ENCODE measurements at regions not wholly inside any gene's neighbourhood (a gene's known extent, or its start where the extent isn't known, plus 50 kb on each side); places are given as distances from the start of the nearest gene placed in this dataset.

DNA sequence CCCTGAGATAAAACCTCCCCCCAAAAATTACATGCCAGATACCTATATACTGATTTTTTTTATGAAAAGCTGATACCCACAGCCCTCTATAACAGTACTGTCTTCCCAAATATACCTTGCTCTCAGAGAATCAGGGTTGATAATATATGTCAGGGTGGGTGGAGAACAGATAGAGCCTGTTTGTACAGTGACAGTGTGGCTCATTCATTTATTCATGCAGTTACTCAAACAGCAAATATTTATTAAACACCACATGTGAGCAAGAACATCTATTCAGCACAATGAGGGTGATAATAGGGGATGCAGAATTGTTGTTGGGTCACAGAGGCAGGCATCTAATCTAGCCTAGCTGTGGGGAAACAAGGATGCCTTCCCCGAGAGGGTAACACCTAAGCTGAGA, 334.2 kb downstream of the MAFB start (continued):
- no peak for TF ChIP-seq ELF4 (CRISPR knock-in tag; IDR thresholded peaks at IDR 0.05; ENCODE audit: low read depth)

GRCh38 chr20:40343390-40343789, 345.6 kb downstream of the MAFB start:
- no peak overlapping the region for H3K27ac Mint-ChIP-seq
- ChIA-PET CTCF (no interaction called here), POLR2A (no interaction called here)
- peaks cover 3% of the 10 kb centered on the region for H3K27me3 Mint-ChIP-seq (ENCODE audit: low read depth)
- peaks cover 24% of the 10 kb centered on the region for H3K36me3 Mint-ChIP-seq
- ATAC-seq (no peak), DNase-seq (ENCODE audit: low spot score) (no peak)
- peaks cover 41% of the 10 kb centered on the region for H3K9me3 Mint-ChIP-seq
- no peak overlapping the region for H3K4me3 Mint-ChIP-seq
- TF ChIP-seq MXD4 (CRISPR knock-in tag; IDR thresholded peaks at IDR 0.05; ENCODE audit: borderline replicate concordance) (no peak), NFATC4 (CRISPR knock-in tag; IDR thresholded peaks at IDR 0.05) (no peak), ZNF232 (CRISPR knock-in tag; IDR thresholded peaks at IDR 0.05) (no peak), ZNF138 (CRISPR knock-in tag; conservative IDR thresholded peaks at IDR 0.05) (no peak), ETV6 (CRISPR knock-in tag; IDR thresholded peaks at IDR 0.05) (no peak)
- no peaks in the 10 kb centered on the region for H3K4me1 Mint-ChIP-seq

- TF ChIP-seq NFYB (CRISPR knock-in tag; conservative IDR thresholded peaks at IDR 0.05; ENCODE audit: low read depth): no peak
- TF ChIP-seq, protein P1, sequence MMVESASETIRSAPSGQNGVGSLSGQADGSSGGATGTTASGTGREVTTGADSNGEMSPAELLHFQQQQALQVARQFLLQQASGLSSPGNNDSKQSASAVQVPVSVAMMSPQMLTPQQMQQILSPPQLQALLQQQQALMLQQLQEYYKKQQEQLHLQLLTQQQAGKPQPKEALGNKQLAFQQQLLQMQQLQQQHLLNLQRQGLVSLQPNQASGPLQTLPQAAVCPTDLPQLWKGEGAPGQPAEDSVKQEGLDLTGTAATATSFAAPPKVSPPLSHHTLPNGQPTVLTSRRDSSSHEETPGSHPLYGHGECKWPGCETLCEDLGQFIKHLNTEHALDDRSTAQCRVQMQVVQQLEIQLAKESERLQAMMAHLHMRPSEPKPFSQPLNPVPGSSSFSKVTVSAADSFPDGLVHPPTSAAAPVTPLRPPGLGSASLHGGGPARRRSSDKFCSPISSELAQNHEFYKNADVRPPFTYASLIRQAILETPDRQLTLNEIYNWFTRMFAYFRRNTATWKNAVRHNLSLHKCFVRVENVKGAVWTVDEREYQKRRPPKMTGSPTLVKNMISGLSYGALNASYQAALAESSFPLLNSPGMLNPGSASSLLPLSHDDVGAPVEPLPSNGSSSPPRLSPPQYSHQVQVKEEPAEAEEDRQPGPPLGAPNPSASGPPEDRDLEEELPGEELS (CRISPR knock-in tag; IDR thresholded peaks at IDR 0.05): no peak
- ChIA-PET CTCF (no interaction called here), POLR2A (no interaction called here)
- Mint-ChIP-seq H3K27ac (no peak overlapping the region), H3K4me3 (no peak overlapping the region), H3K9me3 (peaks cover 35% of the 10 kb centered on the region), H3K27me3 (ENCODE audit: low read depth) (peaks cover 5% of the 10 kb centered on the region), H3K36me3 (peaks cover 24% of the 10 kb centered on the region), H3K4me1 (no peaks in the 10 kb centered on the region)
- no peak for ATAC-seq
- DNase-seq (ENCODE audit: low spot score): no peak
These were observed 347.5 kb downstream of the MAFB start for GRCh38 chr20:40341561-40341960.

DNA sequence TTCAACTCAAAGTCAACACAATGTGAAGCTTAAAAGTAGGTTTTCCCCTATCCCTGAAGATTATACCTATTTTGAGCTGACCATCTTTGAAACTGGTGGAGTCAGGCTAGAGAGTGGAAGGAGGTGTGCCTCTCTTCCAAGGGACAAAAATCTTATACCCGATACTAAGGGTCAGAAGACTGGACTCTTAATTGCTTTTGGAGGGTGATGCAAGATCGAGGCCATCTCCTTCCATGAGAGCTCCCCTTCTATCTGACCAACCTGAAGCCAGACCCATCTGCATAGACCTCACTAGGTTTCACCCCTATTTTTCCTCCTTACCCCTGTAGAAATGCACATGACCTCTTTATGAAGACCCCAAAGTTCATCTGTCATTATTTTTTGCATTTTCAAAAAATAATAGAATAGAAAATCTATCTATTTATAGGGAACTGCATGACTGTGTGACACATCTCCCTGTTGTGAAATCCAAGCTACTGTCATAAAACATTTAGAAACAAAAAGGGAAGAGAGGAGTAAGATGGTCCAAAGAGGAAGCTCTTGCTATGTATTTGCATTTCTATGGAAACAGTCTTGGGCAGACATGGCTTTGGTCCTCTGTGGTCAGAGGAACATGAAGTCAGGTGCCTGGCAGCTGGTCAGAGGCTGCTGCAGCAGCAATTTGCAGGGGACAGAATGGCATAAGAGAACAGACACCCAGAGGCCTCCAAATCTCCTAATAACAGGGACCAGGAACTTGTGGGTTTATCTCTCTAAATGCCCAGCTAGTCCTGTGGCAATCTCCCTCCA, 349.2 kb downstream of the MAFB start:
- CTCF ChIA-PET: no interaction called here
- no peak for ATAC-seq
- peaks cover 24% of the 10 kb centered on the region for H3K36me3 Mint-ChIP-seq

More for the DNA sequence above, 349.2 kb downstream of the MAFB start:
- POLR2A ChIA-PET: no interaction called here
- Mint-ChIP-seq H3K27ac (no peak overlapping the region), H3K4me1 (no peaks in the 10 kb centered on the region), H3K27me3 (ENCODE audit: low read depth) (peaks cover 7% of the 10 kb centered on the region), H3K9me3 (peaks cover 35% of the 10 kb centered on the region), H3K4me3 (no peak overlapping the region)
- TF ChIP-seq JUN (CRISPR knock-in tag; IDR thresholded peaks at IDR 0.05) (no peak), HMGXB4 (CRISPR knock-in tag; IDR thresholded peaks at IDR 0.05) (no peak), SOX15 (CRISPR knock-in tag; IDR thresholded peaks at IDR 0.05) (no peak), RORB (CRISPR knock-in tag; IDR thresholded peaks at IDR 0.05) (no peak), ZNF671 (CRISPR knock-in tag; IDR thresholded peaks at IDR 0.05) (no peak), MYBL2 (CRISPR knock-in tag; IDR thresholded peaks at IDR 0.05) (no peak), E2F4 (CRISPR knock-in tag; IDR thresholded peaks at IDR 0.05; ENCODE audit: borderline replicate concordance, low read depth) (no peak), NR2C2 (CRISPR knock-in tag; IDR thresholded peaks at IDR 0.05) (no peak), TEAD1 (CRISPR knock-in tag; IDR thresholded peaks at IDR 0.05) (no peak)
- no peak for DNase-seq (ENCODE audit: low spot score)

All from WTC11 (cell line).